NCI-H2107 (cell line): ENCODE measurements at regions not wholly inside any gene's neighbourhood (a gene's known extent, or its start where the extent isn't known, plus 50 kb on each side); places are given as distances from the start of the nearest gene placed in this dataset.

Experiments used
- DNase-seq: peaks from one replicate; lab custom pipeline; 2025; lab: John Stamatoyannopoulos, UW

DNA sequence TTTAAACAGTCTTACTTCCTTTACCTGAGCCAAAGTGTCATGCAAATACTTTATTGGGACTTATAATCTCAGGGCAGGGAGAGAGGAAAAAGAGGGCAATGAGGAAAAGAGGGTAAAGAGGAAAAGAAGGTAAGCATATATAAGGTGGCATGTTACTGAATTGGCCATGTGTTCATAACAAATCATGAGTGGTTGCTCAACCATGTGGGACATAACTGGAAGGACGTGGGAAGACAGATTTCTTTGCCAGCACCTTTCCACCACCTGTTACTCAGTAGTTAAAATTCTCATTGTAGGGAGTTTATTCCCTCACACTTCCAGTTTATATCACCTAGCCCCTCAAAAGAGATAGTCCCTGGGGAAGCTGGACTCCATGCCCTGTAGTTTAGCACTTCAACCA is 54.7 kb upstream of the TPRG1 start:
- DNase-seq = no peak

DNA sequence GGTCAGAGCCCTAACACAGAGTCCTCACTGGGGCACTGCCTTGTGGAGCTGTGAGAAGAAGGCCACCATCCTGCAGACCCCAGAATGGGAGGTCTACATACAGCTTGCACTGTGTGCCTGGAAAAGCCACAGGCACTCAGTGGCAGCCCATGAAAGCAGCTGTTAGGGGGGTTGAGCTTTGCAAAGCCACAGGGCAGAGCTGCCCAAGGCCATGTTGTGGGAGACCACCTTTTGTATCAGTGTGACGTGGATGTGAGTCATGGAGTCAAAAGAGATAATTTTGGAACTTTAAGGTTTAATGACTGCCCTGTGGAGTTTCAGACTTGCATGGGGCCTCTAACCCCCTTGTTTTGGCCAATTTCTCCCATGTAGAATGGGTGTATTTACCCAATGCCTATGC is 52.9 kb upstream of the TPRG1 start:
- no peak for DNase-seq

DNA sequence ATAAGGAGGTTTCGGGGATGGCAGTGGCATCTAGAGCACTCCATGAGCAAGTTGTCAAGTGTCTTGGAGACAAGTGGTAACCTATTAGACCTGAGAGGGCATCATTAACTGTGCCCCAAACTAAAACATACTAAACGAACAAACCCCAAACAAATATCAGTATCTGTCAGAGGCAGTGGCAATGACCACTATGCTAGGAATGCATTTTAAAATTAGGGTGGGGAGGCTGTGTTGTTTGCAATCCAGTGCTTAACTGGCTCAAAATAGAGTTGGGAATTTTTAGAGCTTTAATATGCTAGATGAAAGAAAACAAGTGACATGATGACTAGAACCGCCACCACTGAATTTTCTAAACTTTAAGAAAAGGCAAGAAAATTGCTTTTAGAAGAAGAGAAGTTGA is 51.8 kb upstream of the TPRG1 start:
- no peak for DNase-seq

DNA sequence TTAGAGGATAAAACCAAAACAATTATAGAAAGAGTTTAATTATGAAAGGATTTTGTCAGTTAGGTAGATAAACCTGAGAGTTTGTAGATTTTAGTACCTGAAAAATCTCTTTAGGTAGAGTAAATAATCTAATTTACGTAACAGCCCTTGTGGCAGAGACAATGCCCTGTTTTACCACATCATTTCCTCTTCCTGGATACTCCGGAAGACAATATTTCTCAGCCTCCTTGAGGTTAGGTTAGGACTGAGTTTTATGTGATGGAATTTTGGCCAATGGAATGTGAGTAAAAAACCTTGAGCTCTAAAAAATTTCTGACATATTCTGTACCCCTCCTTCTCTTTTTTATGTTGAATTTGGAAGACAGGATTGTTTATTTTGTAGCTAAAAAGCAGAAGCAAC is 50.7 kb upstream of the TPRG1 start:
- no peak for DNase-seq
